Activated CD4-positive, alpha-beta T cell treated with anti-CD3 and anti-CD28 coated beads for 1 hour (primary cell): ENCODE measurements at regions not wholly inside any gene's neighbourhood (a gene's known extent, or its start where the extent isn't known, plus 50 kb on each side); places are given as distances from the start of the nearest gene placed in this dataset.
"Not testable (repeated sequence)": the region's sequence is repeated elsewhere in the genome, so short reads cannot be mapped to it uniquely, and the experiment has no call there.

Experiments used
- DNase-seq: peaks from one replicate; pipeline ENCODE4 v3.0.0-alpha.2; 2020

DNA sequence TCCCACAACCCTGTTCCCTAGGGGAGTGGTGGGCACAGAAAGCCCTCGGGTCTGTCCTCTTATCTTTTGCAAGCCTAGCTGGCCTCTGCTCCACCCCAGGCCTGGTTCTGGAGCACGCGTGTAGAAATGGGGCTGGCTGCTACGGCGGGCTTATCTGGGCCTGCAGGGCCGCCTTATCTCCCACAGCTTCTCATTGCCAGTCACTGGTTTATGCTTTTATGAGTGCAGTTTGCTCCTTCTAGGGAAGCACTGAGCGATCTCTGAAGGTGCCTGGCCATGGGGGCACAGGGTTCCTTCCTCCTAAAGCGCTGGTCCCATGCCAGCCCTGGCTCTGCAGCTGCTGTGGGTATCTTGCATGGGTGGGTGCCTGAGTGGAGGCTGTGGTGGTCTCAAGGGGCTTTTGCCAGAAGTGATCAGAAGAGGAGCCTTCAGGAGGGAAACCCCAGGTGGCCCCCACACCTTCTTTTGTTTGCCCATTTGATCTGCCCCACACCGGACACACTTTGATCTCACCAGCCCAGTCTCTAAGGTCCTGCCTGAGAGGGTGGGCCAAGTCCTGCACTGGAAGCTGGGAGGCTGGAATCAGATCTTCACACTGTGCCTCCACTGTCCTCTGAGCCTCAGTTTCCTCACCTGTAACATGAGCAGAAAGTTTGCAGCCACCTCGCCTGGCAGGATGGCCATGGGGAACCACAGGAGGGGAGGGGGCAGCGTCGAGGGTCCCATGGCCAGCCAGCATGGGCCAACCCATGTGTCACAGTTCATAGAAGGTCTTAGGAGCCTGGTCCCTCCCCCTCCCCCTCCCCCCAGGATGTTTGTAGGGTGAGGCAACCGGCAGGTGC is 86.6 kb upstream of the FGF3 start:
- DNase-seq, result no peak

DNA sequence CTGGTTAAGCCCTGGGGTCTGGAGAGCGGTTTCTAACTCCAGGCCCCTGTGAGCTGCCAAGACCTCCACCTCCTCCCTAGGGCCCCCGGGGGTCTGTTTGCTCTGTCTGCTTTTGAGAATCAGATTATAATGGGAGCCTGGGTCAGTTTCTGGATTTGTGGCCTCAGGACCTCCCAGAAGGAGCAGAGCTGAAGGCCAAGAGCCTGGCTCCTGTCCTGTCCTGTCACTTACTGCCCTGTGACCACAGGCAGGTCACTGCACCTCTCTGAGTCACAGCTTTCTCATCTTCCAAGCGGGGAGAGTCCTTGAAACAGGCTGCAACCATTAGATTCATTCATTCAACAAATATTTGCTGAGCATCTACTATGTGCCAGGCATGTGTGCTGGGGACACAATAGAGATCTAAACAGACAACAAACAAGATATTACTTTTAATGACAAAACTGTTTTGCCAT is 87.3 kb upstream of the FGF3 start:
- no peak for DNase-seq

DNA sequence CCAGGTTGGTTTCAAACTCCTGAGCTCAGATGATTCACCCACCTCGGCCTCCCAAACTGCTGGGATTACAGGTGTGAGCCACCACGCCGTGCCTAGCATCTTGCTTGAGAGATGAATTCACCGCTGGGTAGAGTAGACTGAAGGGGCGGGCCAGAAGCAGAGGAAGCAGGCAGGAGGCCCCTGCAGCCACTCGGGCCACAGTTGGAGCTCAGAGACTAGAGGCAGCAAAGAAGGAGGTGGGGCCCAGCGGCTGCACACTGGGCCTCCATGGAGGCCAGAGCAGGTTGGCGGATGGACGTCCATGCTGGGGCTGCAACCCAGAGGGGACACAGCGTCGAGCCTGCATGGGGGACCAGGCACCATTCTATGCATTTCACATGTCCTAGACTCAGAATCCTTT is 88.4 kb upstream of the FGF3 start:
- DNase-seq, result no peak

DNA sequence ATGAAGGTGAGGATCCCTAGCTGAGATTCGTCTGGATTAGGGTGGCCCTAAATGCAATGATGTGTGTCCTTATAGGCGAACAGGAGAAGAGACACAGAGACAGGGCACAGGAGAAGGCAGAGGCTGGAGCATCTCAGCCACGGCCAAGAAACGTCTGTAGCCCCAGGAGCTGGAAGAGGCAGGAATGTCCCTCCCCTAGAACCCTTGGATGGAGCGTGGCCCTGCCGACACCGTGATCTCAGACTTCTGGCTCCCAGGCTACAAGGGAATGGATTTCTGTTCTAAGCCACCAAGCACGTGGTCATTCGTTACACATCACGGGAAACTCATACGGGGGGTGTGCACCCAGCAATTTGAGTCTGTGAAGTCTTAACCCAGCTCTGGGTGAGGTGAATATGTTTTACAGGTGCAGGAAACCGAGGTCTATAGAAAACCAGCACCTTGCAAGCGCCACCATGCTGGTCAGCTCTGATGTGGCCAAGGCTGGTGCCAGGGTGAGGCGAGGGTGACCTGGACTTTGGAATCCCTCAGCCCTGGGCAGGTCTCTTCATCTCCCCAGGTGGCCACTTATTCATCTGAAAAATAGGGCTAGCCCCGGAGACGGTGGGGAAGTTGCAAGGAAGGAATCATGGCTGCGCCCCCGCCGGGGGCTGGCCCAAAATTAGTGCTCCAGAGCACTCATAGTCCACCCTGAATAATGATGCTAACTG is 89.5 kb upstream of the FGF3 start:
- DNase-seq, result no peak

DNA sequence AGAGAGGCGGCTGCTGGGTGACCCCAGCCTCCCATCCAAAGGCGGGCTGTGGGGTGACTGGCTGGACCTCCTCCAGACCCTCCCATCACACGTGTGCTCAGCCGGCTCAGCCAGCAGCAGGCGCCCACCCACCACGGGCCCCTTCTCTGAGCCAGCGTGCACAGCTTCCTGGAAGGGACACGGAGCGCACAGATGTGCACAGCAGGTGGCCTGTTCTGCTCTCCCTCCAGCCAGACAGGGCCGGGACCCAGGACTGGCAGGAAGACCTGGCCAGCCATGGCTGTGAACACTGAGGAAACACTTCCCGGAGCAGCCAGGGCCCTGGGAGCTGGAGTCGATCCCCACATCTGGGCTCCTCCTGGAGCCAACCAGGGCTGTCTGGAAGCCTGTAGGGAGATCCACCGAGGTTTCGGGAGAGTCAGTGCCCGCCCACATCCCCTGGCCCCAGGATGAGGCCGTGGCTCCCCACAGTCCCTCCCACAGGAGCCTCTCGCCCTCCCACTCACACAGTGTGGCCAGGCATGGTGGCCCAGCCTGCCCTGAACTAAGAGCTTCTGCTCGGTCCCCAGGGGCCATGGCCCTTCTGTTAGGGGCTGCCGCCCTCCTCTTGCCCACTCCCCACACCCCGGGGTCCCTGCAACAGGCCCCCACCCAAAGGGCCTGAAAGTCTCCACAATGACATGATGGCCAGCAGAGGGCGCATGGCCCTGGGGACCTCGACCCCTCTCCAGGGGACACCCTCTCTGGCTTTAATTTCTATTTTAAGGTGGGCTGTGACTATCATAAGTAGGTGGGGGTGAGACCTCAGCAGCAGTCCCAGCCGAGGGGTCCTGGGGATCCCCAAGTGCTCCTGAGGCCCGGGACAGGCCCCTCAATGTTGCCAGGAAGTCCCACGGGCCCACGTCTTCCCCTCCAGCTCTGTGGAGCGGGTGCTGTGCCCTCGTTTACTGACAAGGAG is 90.6 kb upstream of the FGF3 start:
- DNase-seq, result no peak

DNA sequence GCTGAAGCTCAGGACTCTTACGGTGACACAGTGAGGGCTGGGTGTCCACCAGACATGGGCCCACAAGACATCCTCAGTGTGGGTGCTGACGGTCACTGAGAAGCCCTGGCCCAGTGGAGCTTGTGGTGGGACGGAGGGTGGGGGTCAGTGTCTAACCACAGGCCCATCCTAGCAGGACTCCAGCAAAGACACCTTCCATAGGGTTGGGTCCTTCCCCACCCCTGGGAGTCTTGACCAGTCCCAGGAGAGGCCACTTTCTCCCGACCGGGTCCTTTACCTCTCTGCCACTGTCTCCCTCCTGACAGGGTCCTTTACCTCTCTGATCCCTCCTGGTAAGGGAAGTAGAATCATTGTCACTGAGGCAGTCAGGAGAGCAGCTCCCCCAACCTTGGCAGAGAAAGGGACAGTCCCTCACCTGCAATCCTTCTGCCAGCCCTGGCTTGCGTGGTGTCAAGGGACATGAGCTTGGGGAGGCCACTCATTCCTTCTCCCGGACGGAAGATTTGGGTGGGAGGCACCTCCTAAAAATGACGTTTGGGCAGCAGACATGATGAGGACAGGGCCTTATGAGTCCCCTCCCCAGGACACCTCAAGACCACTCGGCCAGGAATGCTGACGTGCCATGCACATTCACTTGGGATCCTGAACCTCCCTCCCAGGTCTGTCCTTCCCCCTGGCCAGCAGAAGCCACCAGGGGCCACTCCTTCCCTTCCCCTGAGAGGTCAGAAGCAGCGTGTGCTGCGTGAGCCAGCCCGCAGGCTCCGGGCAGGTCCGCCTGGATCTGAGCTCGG is 91.5 kb upstream of the FGF3 start:
- DNase-seq, result no peak

DNA sequence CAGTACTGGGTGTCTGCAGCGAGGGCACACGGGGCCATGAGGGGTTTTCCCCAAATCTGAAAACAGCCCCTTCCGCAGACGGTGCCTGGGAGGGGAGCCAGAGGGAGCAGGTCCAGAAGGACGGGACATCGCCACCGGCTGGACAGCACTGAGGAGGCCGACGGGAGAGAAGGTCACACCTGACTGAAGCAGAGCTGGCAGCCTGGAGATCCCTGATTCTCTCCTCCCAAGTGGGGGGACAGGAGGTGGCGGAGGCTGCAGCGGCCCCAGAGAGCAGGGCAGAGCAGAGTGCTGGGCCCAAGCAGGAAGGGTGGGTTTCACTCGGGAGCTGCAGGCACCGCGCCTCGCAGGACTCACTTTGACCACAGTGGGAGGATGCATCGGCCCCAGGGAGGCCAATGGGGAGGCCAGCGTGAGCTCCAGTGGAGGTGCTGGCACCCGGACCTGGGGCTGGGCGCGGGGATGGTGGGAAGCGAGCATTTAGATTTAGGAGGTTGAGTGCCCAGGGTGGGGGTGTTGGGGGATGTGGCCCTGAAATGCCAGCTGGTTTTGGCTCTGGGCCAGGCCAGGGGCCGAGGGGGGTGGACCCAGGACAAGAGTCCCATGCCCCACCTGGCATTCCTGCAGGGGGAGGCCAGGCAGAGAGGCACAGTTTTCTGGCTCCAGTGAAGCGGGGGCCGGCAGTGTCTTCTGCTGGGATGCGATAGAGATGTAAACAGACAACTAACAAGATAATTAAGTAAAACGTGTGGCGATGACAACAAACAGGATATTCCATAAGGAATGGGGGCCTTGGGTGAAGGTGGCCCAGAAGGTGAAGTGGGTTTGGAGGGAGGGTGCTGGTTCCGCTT is 92.3 kb upstream of the FGF3 start:
- no peak for DNase-seq

DNA sequence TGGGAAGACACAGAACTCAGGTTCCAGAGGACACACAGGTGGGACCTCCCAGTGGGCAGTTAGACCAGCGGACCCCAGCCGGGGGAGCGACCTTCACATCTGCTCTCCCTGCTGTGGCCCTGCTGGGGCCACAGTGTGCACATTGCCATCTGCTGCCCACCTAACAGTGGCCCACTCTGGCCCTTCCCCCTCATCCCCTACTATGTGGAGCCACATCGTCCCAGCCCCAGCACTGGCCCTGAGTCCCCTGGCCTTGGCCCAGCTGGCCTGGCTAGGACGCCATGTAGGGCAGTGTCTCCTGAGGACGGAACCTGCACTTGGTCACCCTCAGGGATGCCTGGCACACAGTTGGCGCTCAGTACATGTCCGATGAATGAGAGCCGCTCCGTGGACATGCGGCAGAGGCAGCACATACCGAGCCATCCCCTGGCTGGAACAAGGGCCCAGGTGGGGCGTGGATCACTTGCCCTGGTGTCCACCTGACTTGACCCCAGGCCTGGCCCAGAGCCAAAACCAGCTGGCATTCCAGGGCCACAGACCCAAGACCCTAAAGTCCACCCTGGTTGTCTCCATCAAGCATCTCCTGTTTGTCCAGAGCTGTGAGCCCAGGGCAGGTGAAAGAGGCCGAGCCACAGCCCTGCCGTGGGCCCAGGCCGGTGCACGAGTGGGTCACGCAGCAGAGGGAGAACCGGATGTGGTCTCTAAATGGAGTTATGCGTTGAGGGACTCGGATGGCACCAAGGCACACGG is 93.1 kb upstream of the FGF3 start:
- DNase-seq, result no peak

DNA sequence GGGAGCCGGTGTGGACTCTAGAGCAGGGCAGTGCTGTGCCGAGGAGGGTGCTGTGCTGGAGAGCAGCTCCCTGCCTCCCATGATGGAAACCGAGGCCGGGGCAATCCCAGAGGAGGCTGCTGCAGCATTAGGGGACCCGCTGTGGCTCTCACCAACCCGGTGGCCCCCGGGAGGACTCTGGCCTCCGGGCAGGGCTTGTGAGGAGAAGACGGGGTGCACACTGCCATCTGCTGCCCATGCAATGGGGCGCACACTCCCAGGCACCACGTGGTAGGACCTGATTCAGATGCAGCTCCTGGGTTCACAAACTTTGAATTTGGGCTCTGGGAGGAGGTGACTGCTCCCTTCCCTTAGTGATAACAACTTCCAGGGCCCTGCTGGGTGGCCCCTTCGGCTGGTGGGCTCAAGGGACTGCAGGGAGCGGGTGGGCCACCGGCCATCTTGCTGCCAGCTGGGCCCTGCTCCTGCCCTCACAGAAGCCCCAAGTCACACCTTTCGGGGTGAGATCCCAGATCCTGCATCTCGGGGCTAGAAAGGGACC is 93.8 kb upstream of the FGF3 start:
- DNase-seq, result no peak

DNA sequence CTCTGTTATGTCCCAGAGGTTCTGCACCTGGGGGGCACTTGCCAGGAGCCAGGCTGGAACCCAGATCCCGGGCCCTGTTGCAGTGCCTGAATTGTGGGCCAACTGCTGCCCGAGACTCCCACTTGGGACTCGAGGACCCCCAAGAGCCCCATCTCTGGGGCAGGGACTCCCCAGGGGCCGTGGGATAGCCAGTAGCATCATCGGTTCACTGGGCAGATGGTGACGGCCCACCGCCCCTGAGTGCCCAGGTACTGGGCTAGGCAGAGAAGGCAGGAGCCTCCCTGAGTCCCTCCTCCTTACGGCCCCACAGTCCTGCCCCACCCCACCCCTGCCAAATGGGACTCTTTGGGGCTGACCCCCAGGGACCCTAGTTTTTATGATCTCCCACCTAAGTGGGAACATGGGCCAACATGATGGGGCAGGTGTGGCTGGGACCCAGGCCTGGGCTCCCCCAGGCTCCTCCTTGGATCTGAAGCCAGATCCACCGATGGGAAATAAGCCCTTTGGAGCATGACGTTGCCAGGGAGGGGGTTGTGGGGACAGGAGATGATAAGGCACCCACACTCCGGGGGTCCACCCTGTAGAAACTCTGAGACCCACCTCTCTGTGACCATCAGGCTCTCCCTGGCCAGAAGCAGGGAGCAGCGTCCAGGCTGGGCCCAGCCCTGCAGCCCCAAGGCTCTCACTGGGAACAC is 94.5 kb upstream of the FGF3 start:
- DNase-seq, result no peak

DNA sequence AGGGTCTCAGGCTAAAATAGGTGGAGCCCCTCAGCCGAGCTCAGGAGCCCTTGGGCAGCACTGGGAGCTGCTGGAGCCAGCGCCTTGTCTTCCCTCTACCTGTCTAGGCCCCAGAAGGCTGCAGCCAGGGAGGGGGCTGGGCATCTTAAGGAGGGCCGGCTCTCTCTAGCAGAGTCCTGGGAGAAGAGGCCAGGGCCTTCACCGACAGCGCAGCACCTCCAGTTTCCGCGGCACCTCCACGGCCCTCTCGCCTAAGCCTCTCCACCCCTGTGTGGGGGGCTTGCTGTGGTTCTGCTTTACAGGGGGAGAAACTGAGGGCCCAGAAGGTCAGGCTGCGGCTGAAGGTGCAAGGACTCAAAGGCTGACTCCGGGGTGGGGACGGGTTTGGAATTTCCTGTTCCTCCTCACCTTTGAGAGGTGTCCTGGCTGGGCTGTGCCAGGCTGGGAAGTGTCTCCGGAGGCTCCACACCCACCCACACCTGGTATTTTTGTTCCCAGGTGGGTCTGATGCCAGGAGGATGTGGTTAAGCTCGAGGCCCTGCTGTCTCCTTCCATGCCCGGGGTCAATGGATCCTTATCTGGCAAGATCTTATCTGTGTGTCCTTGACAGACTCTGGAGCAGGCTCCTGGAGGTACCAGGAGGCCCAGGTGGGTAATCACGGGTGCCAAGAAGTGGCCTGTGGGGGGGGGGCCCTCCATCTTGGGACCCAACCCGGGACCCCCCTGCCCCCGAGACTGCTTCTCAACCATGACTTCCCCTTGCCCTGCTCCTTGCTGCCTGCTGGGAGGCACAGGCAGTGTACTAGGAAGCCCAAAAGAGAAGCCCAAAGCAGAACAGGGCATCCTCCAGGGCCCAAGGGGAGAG is 95.3 kb upstream of the FGF3 start:
- no peak for DNase-seq

DNA sequence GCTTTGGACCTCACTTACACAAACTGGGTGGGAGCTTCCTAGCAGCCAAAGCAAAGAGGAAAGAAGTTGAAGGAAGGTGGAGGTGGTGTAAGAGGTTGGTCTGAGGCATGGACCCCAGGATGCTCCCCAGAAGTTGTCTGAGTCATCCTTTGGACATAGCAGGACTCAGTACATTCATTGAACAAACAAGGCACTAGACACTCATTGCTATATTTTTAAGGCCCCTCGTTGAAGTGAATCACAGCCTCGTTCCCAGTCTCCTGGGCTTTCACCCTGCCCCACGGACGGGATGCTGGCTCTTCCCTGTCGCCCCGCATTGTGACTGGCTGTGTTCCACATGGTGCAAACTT is 95.9 kb upstream of the FGF3 start:
- no peak for DNase-seq

DNA sequence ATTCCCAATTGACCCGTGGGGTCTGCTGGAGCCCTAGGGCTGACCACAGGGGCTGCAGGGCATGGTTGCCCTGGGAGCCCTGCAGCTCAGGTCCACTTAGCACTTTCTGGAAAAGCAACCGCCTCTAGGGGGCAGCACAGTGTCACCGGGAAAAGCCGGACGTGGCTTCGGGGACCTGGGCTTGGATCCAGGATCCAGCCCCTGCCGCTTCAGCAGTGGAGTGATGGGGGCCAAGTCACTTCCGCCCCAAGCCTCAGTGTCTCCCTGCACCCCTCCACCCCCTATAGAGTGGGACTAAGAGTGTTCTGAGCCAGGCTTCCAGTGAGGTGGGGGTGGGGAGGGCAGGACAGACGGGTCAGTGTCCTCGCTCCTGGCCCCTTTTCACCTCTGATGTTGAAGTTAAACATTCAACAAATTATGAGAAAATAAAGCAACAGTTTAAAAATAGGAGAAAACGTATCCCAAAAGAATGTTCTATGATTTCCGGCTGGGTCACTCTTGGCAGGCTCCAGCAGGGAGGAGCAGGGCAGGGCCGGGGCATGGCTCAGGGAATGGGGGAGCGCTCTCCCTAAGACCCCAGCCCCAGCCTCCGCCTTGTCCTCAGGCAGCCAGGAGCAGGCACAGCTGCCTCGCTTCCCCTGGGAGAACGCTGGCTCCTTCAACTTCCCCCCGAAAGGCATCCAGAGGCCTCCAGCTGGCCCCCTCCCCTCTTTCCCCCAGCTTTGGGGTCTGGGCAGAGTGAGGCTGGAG is 96.5 kb upstream of the FGF3 start:
- no peak for DNase-seq

DNA sequence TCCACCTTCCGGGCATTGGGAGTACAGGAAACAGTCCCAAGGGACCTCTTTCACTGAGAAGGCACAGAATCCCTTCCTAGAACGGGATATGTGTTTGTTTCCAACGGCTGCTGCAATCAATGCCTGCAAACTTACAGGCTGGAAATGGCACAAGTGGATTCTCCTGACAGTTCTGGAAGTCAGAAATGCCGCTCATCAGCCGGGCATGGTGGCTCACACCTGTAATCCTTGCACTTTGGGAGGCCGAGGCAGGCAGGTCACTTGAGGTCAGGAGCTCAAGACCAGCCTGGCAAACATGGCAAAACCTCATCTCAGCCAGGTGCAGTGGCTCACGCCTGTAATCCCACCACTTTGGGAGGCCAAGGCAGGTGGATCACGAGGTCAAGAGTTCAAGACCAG is 97.0 kb upstream of the FGF3 start:
- not testable (repeated sequence) for DNase-seq

DNA sequence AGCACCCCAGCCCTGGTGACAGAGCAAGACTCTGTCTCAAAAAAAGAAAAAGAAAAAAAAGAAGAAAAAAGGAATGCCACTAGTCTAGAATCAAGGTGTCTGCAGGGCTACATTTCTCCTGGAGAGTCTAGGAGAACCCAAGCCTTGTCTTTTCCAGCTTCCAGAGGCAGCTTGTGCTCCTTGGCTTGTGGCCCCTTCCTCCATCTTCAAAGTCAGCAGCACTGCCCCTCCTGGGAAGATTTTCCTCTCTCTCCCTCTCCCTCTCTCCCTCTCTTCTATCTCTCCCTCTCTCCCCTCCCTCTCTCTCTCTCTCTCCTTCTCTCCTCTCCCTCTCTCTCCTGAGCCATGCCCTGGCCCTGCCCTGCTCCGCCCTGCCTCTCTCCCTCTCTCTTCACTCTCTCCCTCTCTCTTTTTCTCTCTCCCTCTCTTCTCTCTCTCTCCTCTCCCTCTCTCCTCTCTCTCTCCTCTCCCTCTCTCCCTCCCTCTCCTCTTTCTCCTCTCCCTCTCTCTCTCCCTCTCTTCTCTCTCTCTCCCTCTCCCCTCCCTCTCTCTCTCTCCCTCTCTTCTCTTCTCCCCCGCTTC is 97.7 kb upstream of the FGF3 start:
- DNase-seq, result no peak

DNA sequence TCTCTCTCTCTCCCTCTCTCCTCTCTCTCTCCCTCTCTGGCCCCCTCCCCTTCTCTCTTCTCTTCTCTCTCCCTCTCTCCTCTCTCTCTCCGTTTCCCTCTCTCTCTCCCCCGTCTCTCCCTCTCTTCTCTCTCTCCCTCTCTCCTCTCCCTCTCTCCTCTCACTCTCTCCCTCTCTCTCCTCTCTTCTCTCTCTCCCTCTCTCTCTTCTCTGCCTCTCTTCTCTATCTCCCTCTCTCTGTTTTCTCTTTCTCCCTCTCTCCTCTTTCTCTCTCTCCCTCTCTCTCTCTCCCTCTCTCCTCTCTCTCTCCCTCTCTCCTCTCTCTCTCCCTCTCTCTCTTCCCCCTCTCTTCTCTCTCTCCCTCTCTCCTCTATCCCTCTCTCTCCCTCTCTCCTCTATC is 98.3 kb upstream of the FGF3 start:
- no peak for DNase-seq

DNA sequence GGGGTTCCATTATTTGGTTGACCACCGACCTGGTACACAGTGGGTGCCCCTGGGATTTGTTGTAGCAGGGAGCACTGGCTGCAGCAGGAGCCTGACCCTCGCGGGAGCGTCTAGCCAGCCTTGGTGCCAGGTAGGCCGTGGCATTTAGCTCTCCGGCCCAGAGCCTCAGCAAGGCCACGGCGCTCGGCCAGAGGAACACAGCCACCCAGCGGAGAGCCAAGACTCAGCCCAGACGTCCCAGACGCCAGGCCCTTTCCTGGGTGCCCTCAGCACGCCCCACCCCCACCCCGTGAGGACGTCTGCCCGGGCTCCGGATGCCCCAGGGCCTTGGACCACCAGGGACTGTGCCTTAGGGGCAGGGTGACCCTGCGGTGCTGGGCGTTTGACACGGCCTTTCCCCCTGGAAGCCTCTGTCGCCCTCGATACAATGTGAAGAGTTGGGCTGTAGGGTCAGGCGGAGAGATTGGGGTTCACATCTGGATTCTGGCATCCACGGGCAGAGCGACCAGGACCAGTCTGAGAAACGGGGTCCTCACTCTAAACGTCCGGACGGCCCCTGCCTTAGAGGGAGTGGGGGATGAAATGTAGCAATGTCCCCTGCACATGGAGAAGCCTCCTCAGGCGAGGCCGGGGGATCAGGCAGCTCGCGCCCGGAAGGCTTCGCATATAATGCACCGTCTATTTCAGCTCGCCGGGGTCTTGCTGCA is 99.2 kb upstream of the FGF3 start:
- no peak for DNase-seq
